ENCODE measurements at regions not wholly inside any gene's neighbourhood (a gene's known extent, or its start where the extent isn't known, plus 50 kb on each side); places are given as distances from the start of the nearest gene placed in this dataset.
"Not testable (repeated sequence)": the region's sequence is repeated elsewhere in the genome, so short reads cannot be mapped to it uniquely, and the experiment has no call there.

DNA sequence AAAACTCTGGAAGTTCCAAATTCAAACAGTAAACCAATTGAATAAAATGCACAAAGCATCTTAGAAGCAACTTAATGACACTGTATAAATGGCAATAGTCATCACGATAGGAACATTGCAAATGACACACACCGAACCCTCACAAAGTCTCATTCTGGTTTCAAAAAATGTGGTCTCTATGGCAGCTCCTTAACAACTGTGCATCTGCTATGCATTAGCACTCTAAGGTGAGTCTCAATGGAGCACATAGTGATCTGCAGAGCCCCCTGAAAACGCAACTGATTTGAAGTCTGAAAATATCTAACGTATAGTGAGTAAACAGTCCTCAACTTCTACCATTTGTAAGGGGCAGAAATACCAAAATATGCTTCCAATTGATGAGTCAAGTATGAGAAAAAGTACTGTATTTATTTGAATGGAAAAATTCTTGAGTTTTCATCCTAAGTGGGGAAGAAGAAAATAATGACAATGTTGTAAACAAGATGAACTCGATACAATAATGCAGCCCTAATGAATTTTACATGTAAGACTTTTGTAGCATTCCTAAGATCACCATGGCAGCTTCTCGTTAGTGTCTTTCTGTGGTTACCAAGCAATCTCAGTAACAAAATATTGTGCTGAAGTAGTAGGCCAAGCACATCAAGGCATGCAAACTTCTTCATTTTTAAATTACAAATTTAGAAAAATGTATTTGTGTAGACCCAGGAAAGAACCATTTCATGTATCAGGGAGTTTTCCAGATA, 517.5 kb upstream of the FAM174A start:
- DNase-seq, result no peak

DNA sequence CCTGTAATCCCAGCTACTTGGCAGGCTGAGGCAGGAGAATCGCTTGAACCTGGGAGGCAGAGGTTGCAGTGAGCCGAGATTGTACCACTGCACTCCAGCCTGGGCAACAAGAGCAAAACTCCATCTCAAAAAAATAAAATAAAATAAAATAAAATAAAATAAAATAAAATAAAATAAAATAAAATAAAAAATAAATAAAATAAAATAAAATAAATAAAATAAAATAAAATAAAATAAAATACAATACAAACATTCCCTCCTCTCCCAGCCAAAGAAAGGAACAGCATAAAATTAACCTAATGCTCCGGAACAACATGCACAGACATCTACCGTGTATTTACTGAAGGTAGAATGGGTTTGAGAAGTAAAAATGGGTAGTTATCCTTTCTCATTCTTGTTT, 521.9 kb upstream of the FAM174A start:
- not testable (repeated sequence) for DNase-seq

DNA sequence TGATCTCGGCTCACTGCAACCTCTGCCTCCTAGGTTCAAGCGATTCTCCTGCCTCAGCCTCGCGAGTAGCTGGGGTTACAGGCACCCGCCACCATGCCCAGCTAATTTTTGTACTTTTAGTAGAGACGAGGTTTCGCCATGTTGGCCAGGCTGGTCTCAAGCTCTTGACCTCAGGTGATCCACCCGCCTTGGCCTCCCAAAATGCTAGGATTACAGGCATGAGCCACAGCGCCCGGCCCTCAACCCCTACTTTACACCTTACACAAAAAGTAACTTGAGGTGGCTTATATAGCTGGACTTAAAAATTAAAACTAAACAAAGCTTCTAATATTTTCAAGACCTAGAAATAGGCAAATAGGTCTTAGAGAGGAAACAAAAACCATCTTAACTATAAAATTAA, 524.0 kb upstream of the FAM174A start:
- DNase-seq, result not testable (repeated sequence)

DNA sequence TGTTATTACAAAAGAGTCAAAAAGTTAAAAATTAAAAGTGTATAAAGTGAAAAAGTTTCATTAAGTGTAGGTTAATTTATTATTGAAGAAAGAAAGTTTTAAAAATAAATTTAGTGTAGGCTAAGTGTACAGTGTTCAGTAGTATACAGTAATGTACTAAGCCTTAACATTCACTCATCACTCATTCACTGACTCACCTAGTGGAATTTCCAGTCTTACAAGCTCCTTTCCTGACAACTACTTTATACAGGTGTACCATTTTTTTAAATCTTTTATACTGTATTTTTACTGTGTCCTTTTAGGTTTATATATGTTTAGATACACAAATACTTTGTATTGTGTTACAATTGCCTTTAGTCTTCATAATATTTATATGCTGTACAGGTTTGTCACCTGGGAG, 530.2 kb upstream of the FAM174A start:
- peak; percentile 35 for DNase-seq

DNA sequence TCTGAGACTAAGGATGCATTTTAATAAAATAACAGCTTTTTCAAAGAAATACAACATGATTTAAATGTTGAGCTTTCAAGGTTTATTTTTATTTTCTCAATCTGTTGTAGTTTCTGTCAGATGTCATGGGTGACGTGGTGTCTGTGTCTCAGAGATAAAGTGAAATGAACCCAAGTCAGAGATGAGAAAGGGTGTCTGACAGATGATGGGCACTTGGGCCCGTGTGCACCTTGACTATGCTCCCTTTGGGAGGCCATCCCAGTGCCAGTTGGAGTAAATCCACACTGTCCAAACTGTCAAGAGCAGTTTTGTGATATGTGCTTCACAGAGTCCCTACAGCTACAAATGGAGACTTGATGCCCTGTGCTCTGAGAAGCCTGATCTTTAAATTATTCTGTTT, 536.9 kb upstream of the FAM174A start:
- DNase-seq, result no peak

DNA sequence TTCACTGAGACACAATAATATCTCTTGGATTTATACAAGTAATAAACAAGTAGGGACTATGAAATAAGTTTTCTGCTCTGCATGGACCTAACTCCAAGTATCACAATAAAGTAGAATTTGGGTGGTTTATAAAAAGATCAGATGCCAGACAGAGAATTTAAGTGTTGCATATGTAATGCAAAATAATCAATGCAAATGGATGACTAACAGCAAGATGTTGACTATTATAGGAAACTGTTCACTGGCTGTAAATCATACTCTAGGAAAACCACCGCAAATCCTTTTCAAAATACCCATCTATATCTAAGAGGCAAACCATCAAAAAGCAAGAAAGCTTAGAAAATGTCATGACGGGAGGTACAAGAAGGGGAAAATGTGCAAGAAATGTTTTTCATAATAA, 539.8 kb upstream of the FAM174A start:
- DNase-seq, result no peak

DNA sequence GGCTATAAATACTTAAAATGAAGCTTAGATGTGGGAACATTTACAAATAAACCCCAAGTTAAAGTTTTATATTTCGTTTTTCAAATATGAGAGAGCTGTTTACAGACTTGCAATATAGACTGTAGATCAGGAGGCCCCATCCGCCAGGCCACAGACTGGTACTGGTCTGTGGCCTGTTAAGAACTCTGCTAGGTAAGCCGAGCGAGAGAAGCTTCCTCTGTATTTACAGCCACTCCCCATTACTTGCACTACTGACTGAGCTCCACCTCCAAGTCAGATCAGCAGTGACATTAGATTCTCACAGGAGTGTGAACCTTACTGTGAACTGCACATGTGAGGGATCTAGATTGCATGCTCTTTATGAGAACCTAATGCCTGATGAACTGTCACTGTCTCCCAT, 561.4 kb upstream of the FAM174A start:
- DNase-seq, result no peak

DNA sequence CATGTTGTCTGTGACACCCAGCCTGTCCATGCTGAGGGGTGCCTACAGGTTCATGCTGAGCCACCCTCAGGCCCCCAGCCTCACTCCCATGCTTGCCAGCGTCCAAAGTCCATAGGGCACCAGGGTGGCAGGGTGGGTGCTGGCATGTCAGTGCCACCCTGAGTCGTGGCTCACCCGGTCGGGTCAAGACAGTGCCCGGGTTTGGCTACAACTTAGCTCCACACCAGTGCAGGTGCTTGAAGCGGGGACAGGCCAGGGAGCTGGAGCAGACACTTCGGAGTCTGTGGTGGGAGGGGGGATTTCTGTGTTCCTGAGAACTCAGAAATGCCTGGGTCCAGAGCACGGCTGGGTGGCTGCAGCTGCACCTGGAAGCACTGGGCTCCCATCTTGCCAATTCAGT, 579.2 kb upstream of the FAM174A start:
- DNase-seq, result no peak

DNA sequence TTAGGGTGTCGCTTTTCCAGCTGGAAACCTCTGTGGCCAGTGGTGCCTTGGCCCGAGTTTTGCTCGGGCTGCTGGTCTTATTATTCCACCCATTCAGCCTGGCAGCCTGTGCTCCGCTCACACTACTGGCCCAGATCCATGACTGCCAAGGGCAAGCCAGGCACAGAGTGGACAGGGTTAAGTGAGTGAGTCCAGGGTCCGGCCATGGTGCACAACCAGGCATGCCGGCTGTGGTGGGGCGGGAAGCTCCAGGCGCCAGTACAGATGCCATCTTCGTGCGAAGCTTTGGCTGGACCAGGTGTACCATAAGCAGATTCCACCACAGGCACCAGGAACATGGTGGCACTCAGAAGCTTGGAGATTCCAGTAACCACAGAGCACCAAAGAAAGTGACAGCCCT, 580.2 kb upstream of the FAM174A start:
- no peak for DNase-seq

DNA sequence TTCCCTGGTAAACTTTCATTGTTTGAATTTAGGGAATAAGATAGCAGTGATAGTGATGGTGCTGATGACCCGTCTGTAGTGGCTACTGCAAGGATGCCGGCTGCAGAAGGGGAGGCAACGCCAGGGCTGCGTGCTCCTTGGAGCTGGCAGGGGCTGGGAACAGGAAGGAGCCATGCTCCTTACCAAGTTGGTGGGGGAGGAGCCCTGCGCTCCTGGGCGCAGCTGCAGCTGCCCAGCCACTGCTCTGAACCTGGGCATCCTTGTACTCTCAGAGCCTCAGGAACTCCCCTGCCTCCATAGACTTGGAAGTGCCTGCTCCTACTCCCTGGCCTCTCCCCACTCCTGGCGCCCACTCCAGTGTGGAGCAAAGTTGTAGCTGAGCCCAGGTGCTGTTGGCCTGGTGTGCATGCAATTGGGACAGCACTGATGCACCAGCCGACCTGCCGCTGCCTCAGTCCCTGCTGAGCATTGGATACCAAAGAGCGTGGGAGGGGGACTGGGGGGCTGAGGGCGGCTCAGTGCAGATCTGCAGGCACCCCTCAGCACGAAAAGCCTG, 585.1 kb upstream of the FAM174A start:
- DNase-seq, result no peak

DNA sequence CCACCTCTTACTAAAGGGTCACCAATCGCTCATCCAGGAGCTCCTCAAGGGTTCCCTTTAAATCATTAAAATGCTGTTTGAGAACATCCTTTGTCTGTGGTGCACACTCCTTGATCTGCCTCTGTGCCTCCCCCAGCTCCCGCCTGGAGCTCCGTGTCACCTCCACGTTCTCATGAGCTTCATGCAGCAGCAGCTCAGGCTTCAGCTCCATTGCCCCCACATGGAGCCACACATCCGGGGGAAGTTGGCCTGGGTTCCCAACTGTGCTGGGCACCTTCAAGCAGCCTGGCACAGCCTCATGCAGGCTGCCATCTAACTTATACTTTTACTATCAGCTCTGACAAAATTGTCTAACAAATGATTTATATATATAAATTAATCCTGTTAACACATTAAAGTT, 585.8 kb upstream of the FAM174A start:
- DNase-seq, result no peak

DNA sequence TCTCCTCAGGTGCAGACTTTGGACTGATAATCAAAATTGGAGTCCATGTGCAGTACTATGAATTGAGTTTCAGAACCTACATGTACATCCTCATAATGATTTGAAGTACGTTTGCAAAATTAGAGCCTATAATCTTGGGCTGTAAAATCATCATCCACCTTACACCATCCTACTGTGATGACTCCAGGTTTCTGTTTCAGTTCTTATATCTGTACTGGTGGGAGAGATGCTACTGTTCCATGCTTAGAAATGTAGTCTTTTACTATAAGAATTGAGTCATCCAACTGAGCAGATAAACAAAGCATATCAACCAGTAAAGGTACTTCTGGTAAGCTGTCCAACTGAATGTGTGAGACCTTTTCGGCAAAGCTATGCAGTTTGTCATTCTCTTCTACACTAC, 586.3 kb upstream of the FAM174A start:
- DNase-seq, result no peak

DNA sequence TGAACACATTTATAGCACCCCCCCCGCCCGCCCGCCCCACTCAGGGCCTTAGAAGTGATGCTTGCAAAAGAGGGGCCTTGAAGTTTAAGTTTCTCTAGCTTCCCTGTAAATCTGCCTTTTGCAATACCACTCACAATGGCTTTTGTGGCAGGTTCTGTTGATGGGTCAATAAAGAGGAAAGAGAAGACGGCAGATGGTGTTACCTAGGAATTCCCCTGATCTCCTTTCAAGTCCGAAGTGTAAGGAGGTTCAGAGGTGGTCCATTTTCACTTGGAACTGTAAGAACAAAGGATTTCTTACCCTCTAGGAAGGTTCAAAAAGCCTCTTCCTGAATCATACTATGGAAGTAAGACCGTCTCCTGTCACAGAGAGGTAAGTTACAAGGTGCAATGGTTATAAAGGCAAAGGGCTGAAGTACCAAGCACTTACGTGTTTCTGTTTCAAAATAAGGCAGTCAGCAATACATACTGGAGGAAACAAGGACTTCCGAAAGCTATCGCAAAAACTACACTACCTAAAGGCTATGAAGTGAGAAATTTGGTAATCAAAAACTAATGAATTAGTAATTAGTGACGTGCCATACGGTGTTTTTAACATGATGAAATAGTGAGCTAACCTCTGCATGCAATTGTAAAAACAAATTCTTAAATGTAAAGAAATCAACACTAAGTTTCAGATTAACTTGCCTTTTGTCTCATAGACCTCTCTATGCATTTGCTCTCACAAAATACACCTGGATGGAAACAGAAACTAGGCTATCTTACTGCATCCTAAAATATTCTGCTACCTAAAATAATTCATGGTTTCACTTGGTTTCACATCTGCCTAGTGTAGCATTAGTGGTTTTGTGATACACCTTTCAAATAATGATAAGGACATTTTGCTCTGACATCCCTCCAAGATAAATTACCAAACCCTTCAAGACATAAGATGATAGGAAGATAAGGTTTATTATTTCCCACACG, 589.4 kb upstream of the FAM174A start:
- no peak for DNase-seq

DNA sequence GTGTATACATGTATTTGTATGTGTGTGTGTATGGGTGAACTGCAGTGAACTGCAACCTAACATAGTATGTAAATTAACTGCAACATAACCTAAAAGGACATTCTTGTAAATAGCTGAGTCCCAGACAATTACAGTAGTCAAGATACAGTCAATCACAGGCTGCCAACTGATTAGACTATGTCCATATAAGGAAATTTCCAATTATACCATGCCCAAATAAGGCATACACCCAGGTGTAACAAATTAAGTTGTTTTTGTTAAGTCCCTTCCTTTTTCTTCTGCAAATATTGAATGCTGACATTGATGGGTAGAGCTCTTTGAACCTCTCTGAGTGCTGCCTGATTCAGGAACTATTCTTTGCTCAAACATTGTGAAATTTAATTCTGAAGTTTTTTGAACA, 594.6 kb upstream of the FAM174A start:
- no peak for DNase-seq

DNA sequence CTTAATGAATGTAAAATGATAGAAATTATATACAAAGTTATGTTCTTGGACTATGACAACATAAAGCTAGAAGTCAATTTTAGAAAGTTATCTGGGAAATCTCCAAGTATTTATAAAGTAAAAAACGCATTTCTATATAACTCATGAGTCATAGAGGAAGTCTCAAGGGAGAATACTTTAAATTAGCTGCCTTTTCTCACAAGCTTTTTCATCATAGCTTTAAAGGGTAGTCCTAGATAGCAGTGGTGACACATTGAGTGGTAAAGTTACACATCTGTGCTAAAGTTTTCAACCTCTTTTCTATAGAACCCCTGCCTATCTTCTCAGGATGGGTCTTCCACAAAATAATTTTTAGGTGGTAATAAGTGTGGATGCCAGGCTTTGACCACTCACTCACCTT, 598.3 kb upstream of the FAM174A start:
- DNase-seq, result no peak

DNA sequence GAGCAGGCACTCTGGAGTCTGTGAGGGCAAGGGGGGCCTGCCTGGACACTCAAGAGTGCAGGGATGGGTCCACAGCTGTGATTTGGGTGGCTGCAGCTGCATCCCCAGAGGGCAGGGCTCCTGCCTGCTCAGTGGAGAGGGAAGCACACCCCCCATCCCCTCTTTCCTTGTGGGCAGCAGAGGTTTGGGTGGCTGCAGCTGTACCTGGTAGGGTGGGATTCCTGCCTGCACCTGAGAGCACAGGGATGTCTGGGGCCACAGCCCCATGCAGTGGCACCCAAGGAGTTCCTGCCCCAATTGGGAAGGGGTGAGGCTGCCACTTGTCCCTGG, 605.4 kb upstream of the FAM174A start:
- DNase-seq, result no peak

DNA sequence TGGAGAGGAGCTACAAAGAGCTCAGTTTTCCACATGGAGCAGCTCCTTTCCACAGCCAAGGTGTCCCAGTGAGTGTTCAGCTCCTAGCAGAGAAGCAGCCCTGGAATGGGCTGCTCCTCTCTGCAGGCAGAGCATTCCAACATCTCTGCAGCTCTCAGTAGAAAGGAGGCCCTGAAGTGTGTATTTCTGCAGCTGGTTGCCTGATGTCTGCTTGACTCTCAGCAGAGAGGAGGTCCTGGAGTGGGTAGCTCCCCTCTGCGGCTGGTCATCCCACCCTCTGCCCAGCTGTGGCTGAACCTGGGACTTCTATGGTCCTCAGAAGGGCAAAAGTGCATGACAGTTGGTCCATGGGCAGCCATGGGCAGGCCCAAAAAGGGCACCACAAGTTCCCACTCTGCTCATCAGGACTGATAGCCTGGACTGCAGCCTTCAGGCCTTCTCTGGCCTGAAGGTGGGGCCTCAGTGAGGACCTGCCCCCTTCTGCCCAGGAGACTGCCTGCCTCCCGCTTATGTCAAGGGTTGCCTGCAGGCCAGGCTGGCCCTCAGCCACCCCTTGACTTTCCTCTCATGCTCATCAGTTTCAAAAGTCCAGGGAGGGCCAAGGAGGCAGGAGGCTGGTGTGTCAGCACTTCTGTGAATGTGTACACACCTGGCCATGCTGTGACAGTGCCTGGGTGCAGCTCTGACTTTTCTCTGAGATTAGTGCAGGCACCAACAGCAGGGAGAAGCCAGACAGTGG, 605.9 kb upstream of the FAM174A start:
- no peak for DNase-seq

DNA sequence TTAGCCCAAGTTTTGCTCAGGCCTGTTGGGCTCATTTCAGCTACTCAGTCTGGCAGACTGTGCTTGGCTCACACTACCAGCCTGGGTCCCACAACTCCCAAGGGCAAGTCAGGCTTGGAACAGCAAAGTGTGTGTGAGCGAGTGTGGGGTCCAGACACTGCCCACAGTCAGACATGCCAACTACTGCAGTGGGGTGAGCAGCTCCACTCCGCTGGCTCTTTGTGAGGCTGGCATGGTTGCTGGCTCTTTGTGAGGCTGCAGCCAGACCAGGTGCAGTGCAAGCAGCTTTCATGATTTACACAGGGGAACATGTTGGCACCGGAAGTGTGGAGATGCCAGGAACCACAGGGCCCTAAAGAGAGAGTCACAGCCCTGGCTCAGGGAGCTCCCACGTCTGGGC, 606.7 kb upstream of the FAM174A start:
- DNase-seq, result no peak

DNA sequence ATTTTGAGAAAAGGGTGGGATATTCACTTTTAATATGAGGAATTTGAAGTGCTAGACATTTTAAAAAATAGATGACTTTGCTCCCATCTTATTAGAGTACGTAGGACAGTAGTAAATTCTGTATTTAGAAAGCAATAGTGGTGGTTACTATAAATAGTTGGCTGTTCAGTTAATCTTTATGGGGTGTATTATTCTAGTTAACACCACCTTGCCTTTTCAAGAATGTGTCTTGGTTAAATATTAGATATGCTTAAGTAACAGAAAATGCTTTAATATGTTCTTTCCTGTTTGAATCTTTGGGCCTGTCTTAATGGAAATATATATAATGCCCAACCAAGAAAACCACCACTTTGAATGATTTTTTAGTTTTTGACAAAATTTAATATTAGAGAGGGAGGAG, 608.7 kb upstream of the FAM174A start:
- no peak for DNase-seq

DNA sequence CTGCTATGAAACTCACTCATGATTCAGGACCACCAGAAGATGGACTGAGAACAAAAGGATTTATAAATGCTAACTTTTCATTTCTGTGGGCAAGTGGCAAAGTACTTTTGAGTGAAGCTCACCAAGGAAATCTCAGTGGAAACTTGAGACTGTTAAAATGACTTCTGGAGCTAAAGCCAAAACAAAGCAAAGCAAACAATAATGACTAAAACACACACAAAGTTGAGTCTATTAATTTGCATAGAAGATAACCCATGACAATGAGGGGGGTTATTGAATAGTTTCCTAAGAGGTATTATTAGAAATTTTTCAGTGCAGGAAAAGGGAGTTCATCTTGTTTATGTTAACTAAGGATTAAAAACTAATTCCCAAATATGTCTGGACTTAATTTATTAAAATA, 612.8 kb upstream of the FAM174A start:
- DNase-seq, result no peak

DNA sequence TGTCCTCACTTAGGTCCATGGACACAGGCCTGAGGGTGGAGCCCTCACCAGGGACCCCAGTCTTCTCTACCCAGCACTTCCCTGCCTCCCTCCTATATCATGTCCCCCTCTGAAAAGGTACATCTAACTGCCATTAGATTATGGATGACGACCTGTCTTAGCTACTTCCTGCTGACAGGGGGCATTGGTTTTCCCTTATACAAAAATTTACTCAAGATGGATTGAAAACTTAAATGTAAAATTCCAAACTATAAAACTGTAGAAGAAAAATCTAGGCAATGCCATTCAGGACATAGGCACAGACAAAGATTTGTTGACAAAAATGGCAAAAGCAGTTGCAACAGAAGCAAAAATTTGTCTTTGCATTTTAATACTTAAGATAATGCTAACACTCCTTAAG, 623.2 kb upstream of the FAM174A start:
- DNase-seq, result no peak

DNA sequence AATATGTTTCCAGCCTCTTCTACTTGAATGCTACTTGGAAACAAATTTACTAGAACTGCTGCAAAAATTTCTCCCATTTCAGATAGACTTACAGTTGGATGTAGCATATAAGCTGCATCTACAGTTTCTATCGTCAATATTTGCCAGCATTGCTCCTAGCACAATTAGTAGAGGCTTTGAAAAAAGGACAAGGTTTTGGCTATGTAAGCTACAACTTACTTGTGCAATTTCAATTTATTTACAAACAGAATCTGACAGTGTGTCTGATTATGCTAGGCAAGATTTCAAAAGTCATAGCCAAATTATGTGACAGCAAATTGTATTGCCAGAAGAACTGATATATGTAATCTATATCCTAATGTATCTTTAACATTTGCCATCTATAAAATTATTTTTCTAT, 628.4 kb upstream of the FAM174A start:
- DNase-seq, result no peak

DNA sequence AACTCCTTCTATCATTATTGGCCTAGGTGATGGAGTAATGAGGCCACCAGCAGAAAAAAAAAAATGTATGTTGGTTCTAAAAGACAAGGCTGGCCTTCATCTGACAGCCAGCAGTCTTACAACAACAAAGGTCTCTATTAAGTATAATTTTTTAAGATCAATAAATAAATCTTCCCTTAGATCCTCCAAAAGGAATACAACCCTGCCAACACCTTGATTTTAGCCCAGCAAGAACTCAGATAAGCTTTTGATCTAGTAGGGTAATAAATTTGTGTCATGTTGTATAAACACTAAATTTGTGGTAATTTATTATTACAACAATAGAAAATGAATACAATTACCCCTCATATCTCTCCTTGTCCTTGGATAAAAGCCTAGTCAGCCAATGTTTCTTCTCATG, 633.2 kb upstream of the FAM174A start:
- DNase-seq, result no peak
